GM23338 (cell line): ENCODE measurements at regions not wholly inside any gene's neighbourhood (a gene's known extent, or its start where the extent isn't known, plus 50 kb on each side); places are given as distances from the start of the nearest gene placed in this dataset.

Experiments used
- EZH2phosphoT487 ChIP-seq: fragments of 200-600 bp; sonication (generic); IDR thresholded peaks from one replicate; pipeline ENCODE4 v1.8.1; 2018; ENCODE audit warnings: antibody characterized with exemption; ENCODE audit not compliant: unreplicated experiment
- JUNB ChIP-seq: IDR thresholded peaks from one replicate; pipeline ENCODE4 v1.6.1; 2016; ENCODE audit warnings: antibody characterized with exemption; ENCODE audit not compliant: unreplicated experiment
- POLR2AphosphoS5 ChIP-seq: IDR thresholded peaks from 2 replicates; pipeline ENCODE4 v1.6.1; 2016; ENCODE audit warnings: antibody characterized with exemption, low read depth
- STAT1 ChIP-seq: IDR thresholded peaks from one replicate; pipeline ENCODE4 v1.6.1; 2016; ENCODE audit warnings: antibody characterized with exemption; ENCODE audit not compliant: unreplicated experiment
- ZNF114 ChIP-seq: fragments of 250-450 bp; sonication (Bioruptor Pico); IDR thresholded peaks from 2 replicates; pipeline ENCODE4 v1.5.0; 2020; ENCODE audit warnings: mild to moderate bottlenecking, moderate library complexity
- ZNF331 ChIP-seq: fragments of 250-450 bp; sonication (Bioruptor Pico); IDR thresholded peaks from 2 replicates; pipeline ENCODE4 v1.5.0; 2020; ENCODE audit warnings: low read depth, mild to moderate bottlenecking, moderate library complexity
- ZNF462 ChIP-seq: fragments of 250-450 bp; sonication (Bioruptor Pico); IDR thresholded peaks from 2 replicates; pipeline ENCODE4 v1.5.0; 2020; ENCODE audit warnings: mild to moderate bottlenecking, moderate library complexity
- TF ChIP-seq, protein P1 (sequence below): IDR thresholded peaks from 2 replicates; pipeline ENCODE4 v1.6.1; 2016; ENCODE audit warnings: antibody characterized with exemption
- TF ChIP-seq, protein P2 (sequence below): IDR thresholded peaks from one replicate; pipeline ENCODE4 v1.6.1; 2018; ENCODE audit warnings: antibody characterized with exemption; ENCODE audit not compliant: unreplicated experiment

GRCh38 chr5:56352808-56353590 is 119.9 kb upstream of the ANKRD55 start (continued):
- TF ChIP-seq ZNF462 (CRISPR knock-in tag) = no peak
- TF ChIP-seq EZH2phosphoT487 = no peak
- TF ChIP-seq, protein P1, sequence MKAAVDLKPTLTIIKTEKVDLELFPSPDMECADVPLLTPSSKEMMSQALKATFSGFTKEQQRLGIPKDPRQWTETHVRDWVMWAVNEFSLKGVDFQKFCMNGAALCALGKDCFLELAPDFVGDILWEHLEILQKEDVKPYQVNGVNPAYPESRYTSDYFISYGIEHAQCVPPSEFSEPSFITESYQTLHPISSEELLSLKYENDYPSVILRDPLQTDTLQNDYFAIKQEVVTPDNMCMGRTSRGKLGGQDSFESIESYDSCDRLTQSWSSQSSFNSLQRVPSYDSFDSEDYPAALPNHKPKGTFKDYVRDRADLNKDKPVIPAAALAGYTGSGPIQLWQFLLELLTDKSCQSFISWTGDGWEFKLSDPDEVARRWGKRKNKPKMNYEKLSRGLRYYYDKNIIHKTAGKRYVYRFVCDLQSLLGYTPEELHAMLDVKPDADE = no peak
- no peak for TF ChIP-seq ZNF331
- TF ChIP-seq STAT1 = no peak
- TF ChIP-seq, protein P2, sequence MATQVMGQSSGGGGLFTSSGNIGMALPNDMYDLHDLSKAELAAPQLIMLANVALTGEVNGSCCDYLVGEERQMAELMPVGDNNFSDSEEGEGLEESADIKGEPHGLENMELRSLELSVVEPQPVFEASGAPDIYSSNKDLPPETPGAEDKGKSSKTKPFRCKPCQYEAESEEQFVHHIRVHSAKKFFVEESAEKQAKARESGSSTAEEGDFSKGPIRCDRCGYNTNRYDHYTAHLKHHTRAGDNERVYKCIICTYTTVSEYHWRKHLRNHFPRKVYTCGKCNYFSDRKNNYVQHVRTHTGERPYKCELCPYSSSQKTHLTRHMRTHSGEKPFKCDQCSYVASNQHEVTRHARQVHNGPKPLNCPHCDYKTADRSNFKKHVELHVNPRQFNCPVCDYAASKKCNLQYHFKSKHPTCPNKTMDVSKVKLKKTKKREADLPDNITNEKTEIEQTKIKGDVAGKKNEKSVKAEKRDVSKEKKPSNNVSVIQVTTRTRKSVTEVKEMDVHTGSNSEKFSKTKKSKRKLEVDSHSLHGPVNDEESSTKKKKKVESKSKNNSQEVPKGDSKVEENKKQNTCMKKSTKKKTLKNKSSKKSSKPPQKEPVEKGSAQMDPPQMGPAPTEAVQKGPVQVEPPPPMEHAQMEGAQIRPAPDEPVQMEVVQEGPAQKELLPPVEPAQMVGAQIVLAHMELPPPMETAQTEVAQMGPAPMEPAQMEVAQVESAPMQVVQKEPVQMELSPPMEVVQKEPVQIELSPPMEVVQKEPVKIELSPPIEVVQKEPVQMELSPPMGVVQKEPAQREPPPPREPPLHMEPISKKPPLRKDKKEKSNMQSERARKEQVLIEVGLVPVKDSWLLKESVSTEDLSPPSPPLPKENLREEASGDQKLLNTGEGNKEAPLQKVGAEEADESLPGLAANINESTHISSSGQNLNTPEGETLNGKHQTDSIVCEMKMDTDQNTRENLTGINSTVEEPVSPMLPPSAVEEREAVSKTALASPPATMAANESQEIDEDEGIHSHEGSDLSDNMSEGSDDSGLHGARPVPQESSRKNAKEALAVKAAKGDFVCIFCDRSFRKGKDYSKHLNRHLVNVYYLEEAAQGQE = no peak
- no peak for TF ChIP-seq POLR2AphosphoS5
- TF ChIP-seq ZNF114 (CRISPR knock-in tag) = no peak
- no peak for TF ChIP-seq JUNB
